ENCODE measurements at regions not wholly inside any gene's neighbourhood (a gene's known extent, or its start where the extent isn't known, plus 50 kb on each side); places are given as distances from the start of the nearest gene placed in this dataset.
A peak's percentile ranks its signal among the peaks of the same experiment; 100 is the strongest.
"Not testable (repeated sequence)": the region's sequence is repeated elsewhere in the genome, so short reads cannot be mapped to it uniquely, and the experiment has no call there.

- no peak for DNase-seq (ENCODE audit: low read depth)
Measured at GRCh38 chr6:121925534-121926255, 473.8 kb upstream of the HSF2 start.

DNA sequence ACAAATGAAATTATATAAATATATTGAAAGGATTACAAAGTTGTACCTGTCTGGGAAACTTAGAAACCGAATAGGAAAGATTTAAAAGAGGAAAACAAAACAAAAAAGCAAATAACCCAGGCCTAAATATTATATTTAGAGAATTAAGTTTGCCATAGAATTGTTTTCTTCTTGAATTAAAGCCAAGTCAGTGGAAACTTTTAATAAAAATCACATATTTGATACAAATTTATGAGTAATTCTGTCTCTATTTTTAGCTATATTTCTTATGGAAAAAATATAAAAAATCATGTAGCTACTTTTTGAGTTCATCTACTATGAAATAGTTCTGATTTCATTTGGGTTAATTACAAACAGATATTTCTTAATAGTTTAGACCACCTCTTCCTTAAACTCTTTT, 470.2 kb upstream of the HSF2 start:
- no peak overlapping the region for H3K4me3 ChIP-seq (ENCODE audit: low read depth, low read length)
- no peak for DNase-seq (ENCODE audit: low read depth)

More at GRCh38 chr6:121925534-121926255, 473.8 kb upstream of the HSF2 start:
- no peak overlapping the region for H3K4me3 ChIP-seq (ENCODE audit: low read depth, low read length)

GRCh38 chr6:121932076-121932991, 467.1 kb upstream of the HSF2 start:
- DNase-seq (ENCODE audit: low read depth): peak; percentile 88

DNA sequence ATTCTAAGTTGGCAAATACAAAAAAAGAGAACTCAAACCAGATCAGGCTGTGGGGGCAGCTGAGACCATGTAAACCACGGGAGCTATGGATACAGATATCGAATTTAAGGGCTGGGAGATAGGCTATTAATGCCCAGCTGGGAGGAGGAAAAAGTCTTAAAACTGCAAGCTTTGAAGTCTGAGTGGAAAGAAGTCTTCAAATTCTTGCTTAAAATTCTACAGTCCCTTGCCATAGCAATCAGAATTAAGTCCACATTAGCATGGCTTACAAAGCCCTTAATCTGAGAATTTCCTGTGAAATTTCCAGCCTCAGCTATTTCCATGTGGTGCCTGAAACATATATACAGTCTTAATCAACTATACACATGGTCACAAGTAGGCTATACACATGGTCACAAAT, 465.0 kb upstream of the HSF2 start:
- no peak overlapping the region for H3K4me3 ChIP-seq (ENCODE audit: low read depth, low read length)
- DNase-seq (ENCODE audit: low read depth): no peak

More at GRCh38 chr6:121932076-121932991, 467.1 kb upstream of the HSF2 start:
- H3K4me3 ChIP-seq (ENCODE audit: low read depth, low read length): no peak overlapping the region

DNA sequence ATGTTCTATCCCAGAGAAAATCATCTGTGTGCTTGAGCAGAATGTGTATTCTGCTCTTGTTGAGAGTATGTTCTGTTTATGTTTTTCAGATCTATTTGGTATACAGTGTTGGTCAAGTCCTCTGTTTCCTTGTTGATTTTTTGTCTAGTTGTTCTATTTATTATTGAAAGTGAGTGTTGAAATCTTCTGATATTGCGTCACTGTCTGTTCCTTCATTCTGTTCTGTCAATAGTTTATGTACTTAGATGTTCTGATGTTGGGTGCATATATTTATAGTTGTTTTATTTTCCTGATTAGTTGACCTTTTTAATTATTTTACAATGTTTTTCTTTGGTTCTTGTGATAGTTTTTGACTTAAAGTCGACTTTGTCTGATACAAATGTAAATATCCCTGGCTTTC, 458.7 kb upstream of the HSF2 start:
- no peak for DNase-seq (ENCODE audit: low read depth)

DNA sequence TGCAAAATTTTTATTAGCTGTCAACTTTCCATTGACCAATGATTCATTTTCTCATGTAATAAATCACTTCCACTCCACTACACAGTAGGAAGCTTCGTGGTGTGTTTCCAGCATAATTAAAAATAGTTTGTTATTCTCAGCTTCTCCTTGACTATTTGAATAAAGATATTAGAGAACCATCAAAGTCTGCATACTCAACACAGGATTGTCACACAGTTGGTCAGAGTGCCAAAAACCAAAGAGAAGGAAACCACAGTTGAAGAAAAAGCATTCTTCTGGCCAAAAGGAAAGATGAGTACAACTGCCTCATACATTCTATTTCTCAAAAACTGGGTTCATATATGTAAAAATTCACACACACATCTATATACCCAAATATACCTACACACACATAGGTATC, 455.1 kb upstream of the HSF2 start:
- no peak for DNase-seq (ENCODE audit: low read depth)
- H3K4me3 ChIP-seq (ENCODE audit: low read depth, low read length): no peak overlapping the region

More for the DNA sequence above, 458.7 kb upstream of the HSF2 start:
- H3K4me3 ChIP-seq (ENCODE audit: low read depth, low read length): no peak overlapping the region

DNA sequence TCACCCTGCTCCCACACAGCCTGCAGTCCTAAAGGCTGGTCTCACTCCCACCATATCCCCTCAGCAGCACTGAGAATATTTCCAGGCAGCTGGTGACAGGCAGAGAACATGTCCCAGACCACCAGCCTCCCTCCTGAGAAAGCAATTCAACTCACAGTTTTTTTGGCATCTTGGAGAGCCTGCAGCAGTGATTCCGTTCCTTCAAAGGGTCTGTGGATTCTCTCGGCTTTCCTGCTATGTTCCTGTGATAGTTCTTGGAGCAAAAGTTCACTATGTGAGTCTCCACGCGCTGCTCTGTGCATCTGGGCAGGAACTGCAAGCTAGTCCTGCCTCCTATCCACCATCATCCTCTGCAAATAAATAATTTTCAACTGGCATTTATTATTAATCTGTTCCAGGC, 448.3 kb upstream of the HSF2 start:
- H3K4me3 ChIP-seq (ENCODE audit: low read depth, low read length): no peak overlapping the region
- DNase-seq (ENCODE audit: low read depth): no peak

- H3K4me3 ChIP-seq (ENCODE audit: low read depth, low read length): no peak overlapping the region
- DNase-seq (ENCODE audit: low read depth): peak; percentile 54
Measured at GRCh38 chr6:121951918-121952379, 447.5 kb upstream of the HSF2 start.

DNA sequence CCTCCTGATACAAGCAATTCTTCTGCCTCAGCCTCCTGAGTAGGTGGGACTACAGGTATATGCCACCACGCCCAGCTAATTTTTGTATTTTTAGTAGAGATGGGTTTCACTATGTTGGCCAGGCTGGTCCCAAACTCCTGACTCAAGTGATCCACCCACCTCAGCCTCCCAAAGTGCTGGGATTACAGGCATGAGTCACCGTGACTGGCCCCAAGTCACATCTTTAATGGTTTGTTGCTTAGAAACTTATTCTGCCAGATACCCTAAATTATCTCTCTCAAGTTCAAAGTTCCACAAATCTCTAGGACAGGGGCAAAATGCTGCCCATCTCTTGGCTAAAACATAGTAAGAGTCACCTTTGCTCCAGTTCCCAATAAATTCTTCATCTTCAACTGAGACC, 444.1 kb upstream of the HSF2 start:
- DNase-seq (ENCODE audit: low read depth): not testable (repeated sequence)

DNA sequence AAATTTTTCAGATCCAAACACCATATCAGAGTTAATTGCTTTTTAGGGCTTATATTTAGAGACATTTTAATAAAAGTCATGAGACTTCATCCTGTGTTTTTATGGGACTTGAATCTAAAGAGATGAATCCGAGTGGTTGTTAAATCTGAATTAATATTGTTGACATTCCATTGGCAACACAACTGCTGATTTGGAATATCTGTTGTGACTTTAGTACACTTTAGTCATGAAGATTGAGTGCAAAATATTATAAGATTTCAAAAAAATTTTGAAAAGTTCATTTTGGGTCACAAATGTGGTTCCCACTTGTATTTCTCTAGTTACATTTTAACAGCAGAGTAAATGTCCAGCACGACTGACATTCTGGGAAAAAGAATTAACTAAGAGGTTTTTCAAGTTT, 442.7 kb upstream of the HSF2 start:
- DNase-seq (ENCODE audit: low read depth): no peak
- no peak overlapping the region for H3K4me3 ChIP-seq (ENCODE audit: low read depth, low read length)

More for the DNA sequence above, 444.1 kb upstream of the HSF2 start:
- not testable (repeated sequence) for H3K4me3 ChIP-seq (ENCODE audit: low read depth, low read length)

DNA sequence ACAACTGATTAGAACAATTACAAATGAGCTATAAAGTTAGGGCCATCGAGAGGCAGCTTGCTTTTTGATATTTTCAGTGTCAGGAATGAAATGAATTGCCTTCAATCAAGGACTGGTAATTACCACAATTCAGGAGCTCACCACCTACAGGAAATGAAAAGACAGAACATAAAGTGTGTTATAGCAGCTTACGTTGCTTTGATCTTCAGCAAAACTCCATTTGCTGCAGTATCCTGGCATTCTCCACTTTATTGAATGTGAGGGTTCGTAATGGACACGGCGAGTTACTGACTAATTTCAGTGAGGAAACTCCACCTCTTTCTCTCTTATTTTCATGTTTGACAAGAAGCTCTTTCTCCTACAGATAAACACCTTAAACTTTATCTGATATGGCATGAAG, 440.0 kb upstream of the HSF2 start:
- no peak overlapping the region for H3K4me3 ChIP-seq (ENCODE audit: low read depth, low read length)
- no peak for DNase-seq (ENCODE audit: low read depth)

DNA sequence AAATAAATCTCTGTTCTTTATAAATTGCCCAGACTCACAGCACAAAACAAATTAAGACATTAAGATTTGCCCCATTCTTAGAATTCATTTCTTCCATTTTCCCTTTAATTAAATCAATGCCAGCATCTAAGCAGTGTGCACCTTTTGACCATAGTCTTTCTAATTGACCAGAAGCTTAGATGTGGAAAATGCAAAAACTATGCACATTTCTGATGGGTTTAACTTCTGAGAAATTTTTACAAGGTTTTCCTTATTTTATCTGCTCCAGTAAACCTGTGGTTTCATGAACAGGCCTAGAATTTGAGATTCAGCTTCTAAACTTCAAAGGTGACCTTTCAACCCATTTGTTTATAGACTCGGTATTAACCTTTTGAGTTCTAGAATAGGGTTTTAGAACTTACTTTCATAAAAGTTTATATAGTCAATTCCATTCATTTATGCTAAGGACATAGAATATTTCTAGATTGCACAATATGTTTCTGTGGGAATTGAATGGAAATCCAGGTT, 437.8 kb upstream of the HSF2 start:
- no peak overlapping the region for H3K4me3 ChIP-seq (ENCODE audit: low read depth, low read length)
- DNase-seq (ENCODE audit: low read depth): no peak

GRCh38 chr6:121963826-121964225, 435.6 kb upstream of the HSF2 start:
- no peak overlapping the region for H3K4me3 ChIP-seq (ENCODE audit: low read depth, low read length)
- no peak for DNase-seq (ENCODE audit: low read depth)

- H3K4me3 ChIP-seq (ENCODE audit: low read depth, low read length): no peak overlapping the region
- DNase-seq (ENCODE audit: low read depth): no peak
Measured at GRCh38 chr6:121965739-121966138, 433.7 kb upstream of the HSF2 start.

DNA sequence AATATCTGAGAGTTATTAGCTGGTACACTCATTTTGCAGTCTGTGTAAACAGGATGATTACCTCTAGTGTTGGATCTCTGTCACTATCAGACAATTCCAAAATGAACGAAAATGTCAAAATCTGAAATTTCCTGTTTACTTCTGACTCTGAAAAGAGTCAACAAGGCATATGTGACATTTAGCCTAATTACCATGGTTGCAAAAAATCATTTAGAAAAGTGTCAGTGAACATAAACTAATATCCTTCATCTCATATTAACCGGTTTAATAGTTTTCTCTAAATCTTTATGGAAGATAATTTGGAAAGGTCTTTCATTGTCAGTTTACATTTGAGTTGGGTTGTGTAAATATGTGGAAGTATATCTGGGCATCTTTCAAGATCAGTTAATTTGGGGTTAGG, 431.8 kb upstream of the HSF2 start:
- H3K4me3 ChIP-seq (ENCODE audit: low read depth, low read length): no peak overlapping the region
- DNase-seq (ENCODE audit: low read depth): no peak

DNA sequence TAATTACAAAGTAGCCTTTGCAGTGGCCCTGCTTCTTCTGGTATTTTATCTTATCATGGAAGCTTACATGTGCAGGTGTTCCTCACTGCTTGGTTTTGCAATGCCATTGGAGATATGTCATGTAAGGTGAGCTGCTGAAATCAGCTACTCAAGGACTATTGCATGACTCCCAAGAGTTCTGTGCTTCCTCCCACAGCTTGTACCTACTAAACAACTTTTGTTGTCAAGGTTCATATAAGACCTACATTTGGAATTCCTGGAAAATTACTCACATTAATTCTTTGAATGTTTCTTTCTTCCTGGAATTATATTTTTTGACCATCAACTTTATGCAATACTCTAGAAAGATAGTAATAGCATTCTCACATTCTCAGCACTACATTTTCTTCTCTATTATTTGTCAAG, 427.5 kb upstream of the HSF2 start:
- no peak overlapping the region for H3K4me3 ChIP-seq (ENCODE audit: low read depth, low read length)
- no peak for DNase-seq (ENCODE audit: low read depth)

- no peak for DNase-seq (ENCODE audit: low read depth)
- H3K4me3 ChIP-seq (ENCODE audit: low read depth, low read length): no peak overlapping the region
Measured at GRCh38 chr6:121984956-121985355, 414.5 kb upstream of the HSF2 start.

GRCh38 chr6:121993362-121993761, 406.1 kb upstream of the HSF2 start:
- no peak for DNase-seq (ENCODE audit: low read depth)

DNA sequence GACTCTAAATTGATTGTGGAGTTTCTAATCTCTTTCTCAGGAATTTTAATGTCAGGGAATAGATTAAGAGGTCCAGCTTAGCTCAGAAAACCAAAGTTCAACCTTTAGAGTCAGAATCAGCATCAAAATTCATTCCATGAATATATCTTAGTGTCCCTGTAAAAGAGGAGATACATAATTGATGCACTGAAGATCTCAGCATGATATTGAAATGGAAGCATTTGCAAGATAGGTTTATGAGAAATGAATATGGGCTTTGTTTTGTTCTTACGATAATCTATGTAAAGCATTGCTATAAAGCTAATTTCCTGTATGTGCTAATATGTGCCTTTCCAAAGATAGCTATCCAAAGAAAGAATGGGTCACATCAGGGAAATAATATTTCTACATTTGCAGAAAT, 404.5 kb upstream of the HSF2 start:
- no peak for DNase-seq (ENCODE audit: low read depth)

More at GRCh38 chr6:121993362-121993761, 406.1 kb upstream of the HSF2 start:
- H3K4me3 ChIP-seq (ENCODE audit: low read depth, low read length): no peak overlapping the region

GRCh38 chr6:121998631-121999030, 400.8 kb upstream of the HSF2 start:
- H3K4me3 ChIP-seq (ENCODE audit: low read depth, low read length): no peak overlapping the region
- DNase-seq (ENCODE audit: low read depth): no peak

More for the DNA sequence above, 404.5 kb upstream of the HSF2 start:
- no peak overlapping the region for H3K4me3 ChIP-seq (ENCODE audit: low read depth, low read length)
